T-helper 2 cell treated with Interferon-gamma antibody and Interleukin-4, amounts not matched to agents 5 μg/mL and 100 μg/mL, for 36 hours (primary cell): ENCODE measurements at regions not wholly inside any gene's neighbourhood (a gene's known extent, or its start where the extent isn't known, plus 50 kb on each side); places are given as distances from the start of the nearest gene placed in this dataset.
"Not testable (repeated sequence)": the region's sequence is repeated elsewhere in the genome, so short reads cannot be mapped to it uniquely, and the experiment has no call there.

Source experiments
- DNase-seq: peaks from one replicate; pipeline ENCODE4 v3.0.0; 2021; ENCODE audit warnings: low spot score
- H3K27ac Mint-ChIP-seq: one replicate; pipeline ENCODE4 v1.8.0; 2021; ENCODE audit warnings: mild to moderate bottlenecking, mixed read lengths
- H3K27me3 Mint-ChIP-seq: one replicate; pipeline ENCODE4 v1.8.0; 2021; ENCODE audit warnings: low read depth, mixed read lengths
- H3K36me3 Mint-ChIP-seq: one replicate; pipeline ENCODE4 v1.8.0; 2021; ENCODE audit warnings: low read depth, mixed read lengths
- H3K4me1 Mint-ChIP-seq: one replicate; pipeline ENCODE4 v1.8.0; 2021; ENCODE audit warnings: low read depth, mixed read lengths
- H3K4me3 Mint-ChIP-seq: one replicate; pipeline ENCODE4 v1.8.0; 2022; ENCODE audit warnings: mild to moderate bottlenecking, moderate library complexity, mixed read lengths
- H3K9me3 Mint-ChIP-seq: one replicate; pipeline ENCODE4 v1.8.0; 2021; ENCODE audit warnings: mixed read lengths

GRCh38 chrX:40926739-40927427, 158.4 kb upstream of the USP9X start:
- H3K4me1 Mint-ChIP-seq, H3K4me3 Mint-ChIP-seq, DNase-seq, H3K27me3 Mint-ChIP-seq, H3K27ac Mint-ChIP-seq, H3K36me3 Mint-ChIP-seq: not testable (repeated sequence)
- peaks cover 15% of the 10 kb centered on the region for H3K9me3 Mint-ChIP-seq

GRCh38 chrX:40928076-40928475, 157.2 kb upstream of the USP9X start:
- Mint-ChIP-seq H3K4me3 (no peak overlapping the region), H3K27me3 (no peaks in the 10 kb centered on the region), H3K27ac (no peak overlapping the region), H3K36me3 (no peaks in the 10 kb centered on the region), H3K4me1 (peaks cover 6% of the 10 kb centered on the region), H3K9me3 (peaks cover 15% of the 10 kb centered on the region)
- DNase-seq, result no peak

GRCh38 chrX:40931921-40932320, 153.3 kb upstream of the USP9X start:
- peaks cover 15% of the 10 kb centered on the region for H3K4me1 Mint-ChIP-seq
- H3K36me3 Mint-ChIP-seq, result no peaks in the 10 kb centered on the region
- no peak for DNase-seq
- H3K4me3 Mint-ChIP-seq, result peak overlapping the region; percentile 11
- no peaks in the 10 kb centered on the region for H3K27me3 Mint-ChIP-seq
- peaks cover 15% of the 10 kb centered on the region for H3K9me3 Mint-ChIP-seq
- no peak overlapping the region for H3K27ac Mint-ChIP-seq

- Mint-ChIP-seq H3K4me1 (peaks cover 15% of the 10 kb centered on the region), H3K27me3 (no peaks in the 10 kb centered on the region), H3K36me3 (no peaks in the 10 kb centered on the region), H3K4me3 (peak overlapping the region; percentile 65), H3K27ac (peak overlapping the region; percentile 88), H3K9me3 (peaks cover 8% of the 10 kb centered on the region)
- DNase-seq, result peak; percentile 30
These were observed 152.0 kb upstream of the USP9X start for GRCh38 chrX:40933132-40933705.

GRCh38 chrX:40933706-40934425, 151.4 kb upstream of the USP9X start:
- H3K4me3 Mint-ChIP-seq, result peak overlapping the region; percentile 65
- H3K9me3 Mint-ChIP-seq, result peaks cover 4% of the 10 kb centered on the region
- H3K27me3 Mint-ChIP-seq, result no peaks in the 10 kb centered on the region
- no peak for DNase-seq
- no peaks in the 10 kb centered on the region for H3K36me3 Mint-ChIP-seq
- H3K27ac Mint-ChIP-seq, result peak overlapping the region; percentile 88
- peaks cover 15% of the 10 kb centered on the region for H3K4me1 Mint-ChIP-seq

- H3K9me3 Mint-ChIP-seq, result no peaks in the 10 kb centered on the region
- DNase-seq, result no peak
- no peaks in the 10 kb centered on the region for H3K27me3 Mint-ChIP-seq
- H3K36me3 Mint-ChIP-seq, result no peaks in the 10 kb centered on the region
- H3K4me1 Mint-ChIP-seq, result peaks cover 15% of the 10 kb centered on the region
- no peak overlapping the region for H3K4me3 Mint-ChIP-seq
- H3K27ac Mint-ChIP-seq, result no peak overlapping the region
These were observed 148.4 kb upstream of the USP9X start for GRCh38 chrX:40936827-40937226.

GRCh38 chrX:40938423-40938822, 146.8 kb upstream of the USP9X start:
- Mint-ChIP-seq H3K36me3 (no peaks in the 10 kb centered on the region), H3K4me1 (peaks cover 5% of the 10 kb centered on the region), H3K9me3 (no peaks in the 10 kb centered on the region), H3K27ac (no peak overlapping the region), H3K4me3 (no peak overlapping the region), H3K27me3 (no peaks in the 10 kb centered on the region)
- no peak for DNase-seq

GRCh38 chrX:40943093-40943641, 142.1 kb upstream of the USP9X start:
- H3K27me3 Mint-ChIP-seq, result no peaks in the 10 kb centered on the region
- no peaks in the 10 kb centered on the region for H3K4me1 Mint-ChIP-seq
- DNase-seq, result no peak
- no peak overlapping the region for H3K4me3 Mint-ChIP-seq
- H3K36me3 Mint-ChIP-seq, result no peaks in the 10 kb centered on the region
- H3K9me3 Mint-ChIP-seq, result no peaks in the 10 kb centered on the region
- H3K27ac Mint-ChIP-seq, result no peak overlapping the region

GRCh38 chrX:40945361-40945713, 139.9 kb upstream of the USP9X start:
- Mint-ChIP-seq H3K27ac (no peak overlapping the region), H3K27me3 (no peaks in the 10 kb centered on the region), H3K4me3 (no peak overlapping the region), H3K9me3 (no peaks in the 10 kb centered on the region), H3K4me1 (no peaks in the 10 kb centered on the region), H3K36me3 (no peaks in the 10 kb centered on the region)
- DNase-seq, result no peak

GRCh38 chrX:40947276-40947675, 138.0 kb upstream of the USP9X start:
- Mint-ChIP-seq H3K27me3 (no peaks in the 10 kb centered on the region), H3K36me3 (peaks cover 3% of the 10 kb centered on the region), H3K4me3 (no peak overlapping the region), H3K4me1 (peaks cover 4% of the 10 kb centered on the region), H3K27ac (no peak overlapping the region), H3K9me3 (peaks cover 8% of the 10 kb centered on the region)
- DNase-seq, result no peak

GRCh38 chrX:40949071-40949470, 136.2 kb upstream of the USP9X start:
- Mint-ChIP-seq H3K4me1 (peaks cover 8% of the 10 kb centered on the region), H3K4me3 (no peak overlapping the region), H3K36me3 (peaks cover 3% of the 10 kb centered on the region), H3K27me3 (no peaks in the 10 kb centered on the region), H3K27ac (no peak overlapping the region), H3K9me3 (peaks cover 8% of the 10 kb centered on the region)
- DNase-seq, result no peak

- peaks cover 8% of the 10 kb centered on the region for H3K9me3 Mint-ChIP-seq
- H3K36me3 Mint-ChIP-seq, result peaks cover 3% of the 10 kb centered on the region
- no peak overlapping the region for H3K27ac Mint-ChIP-seq
These were observed 134.7 kb upstream of the USP9X start for GRCh38 chrX:40950546-40950945.

GRCh38 chrX:40951407-40951806, 133.8 kb upstream of the USP9X start:
- DNase-seq, H3K36me3 Mint-ChIP-seq, H3K27me3 Mint-ChIP-seq, H3K4me1 Mint-ChIP-seq, H3K4me3 Mint-ChIP-seq, H3K9me3 Mint-ChIP-seq: not testable (repeated sequence)
- peak overlapping the region; percentile 26 for H3K27ac Mint-ChIP-seq

More at GRCh38 chrX:40950546-40950945, 134.7 kb upstream of the USP9X start:
- H3K27me3 Mint-ChIP-seq, result no peaks in the 10 kb centered on the region
- DNase-seq, result no peak
- no peak overlapping the region for H3K4me3 Mint-ChIP-seq
- peaks cover 8% of the 10 kb centered on the region for H3K4me1 Mint-ChIP-seq

GRCh38 chrX:40952855-40953254, 132.4 kb upstream of the USP9X start:
- Mint-ChIP-seq H3K27me3 (no peaks in the 10 kb centered on the region), H3K4me3 (peak overlapping the region; percentile 54), H3K4me1 (peaks cover 8% of the 10 kb centered on the region), H3K9me3 (peaks cover 8% of the 10 kb centered on the region), H3K36me3 (peaks cover 3% of the 10 kb centered on the region), H3K27ac (peak overlapping the region; percentile 74)
- DNase-seq, result no peak
